K562 (cell line): ENCODE measurements at regions not wholly inside any gene's neighbourhood (a gene's known extent, or its start where the extent isn't known, plus 50 kb on each side); places are given as distances from the start of the nearest gene placed in this dataset.

Source experiments
- ATAC-seq: fragments of 200-7000 bp; cut with Tn5 transposase; 3 replicates; pipeline ENCODE4 v1.9.1; 2020; ENCODE audit warnings: moderate library complexity
- BruUV-seq: library from RNA; stranded (reverse); fragments of 400-500 nt; replicated peaks from 2 replicates; lab custom pipeline; 2021; lab: Mats Ljungman, UMichigan
- CTCF ChIA-PET: fragments of 300-600 bp; formaldehyde crosslinking; extraction: SDS; loops from one replicate; lab custom pipeline; 2021; ENCODE audit warnings: low intra/inter-chr PET ratio; lab: Yijun Ruan, JAX
- POLR2A ChIA-PET: fragments of 300-600, 350-650 bp; sonication (Branson Sonifier 250); formaldehyde crosslinking; extraction: SDS; loops from one replicate; lab custom pipeline; 2021; ENCODE audit warnings: antibody characterized with exemption, inconsistent platforms; lab: Yijun Ruan, JAX
- DNase-seq, 4 experiments: peaks; one replicate each; pipeline versions ENCODE4 v3.0.0 to v3.0.0-alpha.2; 2011 to 2018; ENCODE audit warnings: low spot score in 3 of 4, mixed read lengths in 3 of 4; ENCODE audit errors: extremely low read depth in 1 of 4
- FAIRE-seq: peaks from 2 replicates; lab custom pipeline; 2011; peaks lifted over from hg19 to GRCh38; lab: Jason Lieb, UNC
- H2AFZ ChIP-seq: 2 replicates; pipeline ENCODE4 v1.6.0; 2011; ENCODE audit warnings: low read depth, low read length, control low read depth, inconsistent platforms
- H3K27ac ChIP-seq: fragments of 200-600 bp; 3 replicates; pipeline ENCODE4 v1.8.0; 2011; ENCODE audit warnings: low read depth, mild to moderate bottlenecking, control low read depth, inconsistent platforms, low read length, moderate library complexity, mixed read lengths; ENCODE audit errors: extremely low read depth
- H3K27me3 ChIP-seq, 2 experiments: fragments of 300-600 bp in 1 of 2; 2 replicates in 1 of 2; 3 replicates in 1 of 2; pipeline versions ENCODE4 v1.6.0 to v1.8.0; 2011; ENCODE audit warnings: inconsistent platforms in 2 of 2, low read length in 2 of 2, mild to moderate bottlenecking in 1 of 2, mixed read lengths in 1 of 2, moderate library complexity in 1 of 2; ENCODE audit not compliant: control insufficient read depth in 2 of 2, insufficient read depth in 2 of 2
- H3K36me3 ChIP-seq: fragments of 300-600 bp; 3 replicates; pipeline ENCODE4 v1.8.0; 2011; ENCODE audit warnings: mild to moderate bottlenecking, low read length, inconsistent platforms; ENCODE audit not compliant: control insufficient read depth, insufficient read depth
- H3K4me1 ChIP-seq, 2 experiments: fragments of 200-600 bp in 1 of 2; replicated peaks in 1 of 2; 2 replicates in 1 of 2; 3 replicates in 1 of 2; pipeline versions ENCODE4 v1.5.1 to v1.8.0; 2011; ENCODE audit warnings: inconsistent platforms in 2 of 2, low read length in 2 of 2, mild to moderate bottlenecking in 1 of 2, mixed read lengths in 1 of 2, moderate library complexity in 1 of 2; ENCODE audit not compliant: control insufficient read depth in 2 of 2, insufficient read depth in 2 of 2
- H3K4me2 ChIP-seq: 2 replicates; pipeline ENCODE4 v1.6.1; 2011; ENCODE audit warnings: low read length, control low read depth, inconsistent platforms, mixed read lengths; ENCODE audit not compliant: insufficient read depth
- H3K4me3 ChIP-seq: fragments of 200-600 bp; sonication (generic), shearing (Covaris generic); 2 replicates; pipeline ENCODE4 v1.5.1; 2016; ENCODE audit warnings: control low read depth, inconsistent platforms
- H3K79me2 ChIP-seq: fragments of 200-600 bp; 3 replicates; pipeline ENCODE4 v1.8.0; 2011; ENCODE audit warnings: low read length, inconsistent platforms; ENCODE audit not compliant: control insufficient read depth, insufficient read depth
- H3K9ac ChIP-seq, 2 experiments: 2 replicates each; pipeline versions ENCODE4 v1.6.0 to v1.6.1; 2011; ENCODE audit warnings: low read depth in 2 of 2, low read length in 2 of 2, control low read depth in 1 of 2, inconsistent platforms in 1 of 2, mild to moderate bottlenecking in 1 of 2, mixed read lengths in 1 of 2; ENCODE audit not compliant: insufficient read depth in 1 of 2
- H3K9me1 ChIP-seq: one replicate; pipeline ENCODE4 v1.6.0; 2011; ENCODE audit warnings: inconsistent platforms, mild to moderate bottlenecking, low read length, moderate library complexity; ENCODE audit not compliant: control insufficient read depth, insufficient read depth
- H3K9me3 ChIP-seq: replicated peaks from 2 replicates; pipeline ENCODE4 v1.5.1; 2011; ENCODE audit warnings: low read depth, low read length, inconsistent platforms; ENCODE audit not compliant: control insufficient read depth, insufficient read depth
- H4K20me1 ChIP-seq: replicated peaks from 2 replicates; pipeline ENCODE4 v1.6.1; 2011; ENCODE audit warnings: low read length, inconsistent platforms, mixed read lengths; ENCODE audit not compliant: control insufficient read depth, insufficient read depth
- COPS2 ChIP-seq: fragments of 450-650 bp; conservative IDR thresholded peaks from 2 replicates; pipeline ENCODE4 v1.6.1; 2016; ENCODE audit warnings: mild to moderate bottlenecking, moderate library complexity
- HNRNPLL ChIP-seq: fragments of 200-400 bp; formaldehyde crosslinking; IDR thresholded peaks from 2 replicates; pipeline ENCODE4 v1.6.1; 2017; ENCODE audit warnings: low read length, low read depth, mild to moderate bottlenecking; ENCODE audit not compliant: poor library complexity, severe bottlenecking
- NCOR1 ChIP-seq: fragments of 450-650 bp; IDR thresholded peaks from 2 replicates; pipeline ENCODE4 v1.6.1; 2016; ENCODE audit warnings: mild to moderate bottlenecking, moderate library complexity
- POLR2AphosphoS5 ChIP-seq: IDR thresholded peaks from 2 replicates; pipeline ENCODE4 v1.6.1; 2011; ENCODE audit warnings: mild to moderate bottlenecking, low read depth, low read length, moderate library complexity; ENCODE audit not compliant: control insufficient read depth, insufficient read depth
- POLR2B ChIP-seq: fragments of 450-650 bp; IDR thresholded peaks from 2 replicates; pipeline ENCODE4 v1.6.1; 2018; ENCODE audit warnings: low read depth; ENCODE audit not compliant: partially characterized antibody
- SIRT6 ChIP-seq: IDR thresholded peaks from one replicate; pipeline ENCODE4 v1.6.1; 2012; ENCODE audit warnings: low read depth, mild to moderate bottlenecking, control low read depth, inconsistent platforms, low read length, moderate library complexity
- SIX5 ChIP-seq, 2 experiments: IDR thresholded peaks; 2 replicates each; pipeline ENCODE4 v1.6.1; 2011; ENCODE audit warnings: low read length in 2 of 2, borderline replicate concordance in 1 of 2, low read depth in 1 of 2, mild to moderate bottlenecking in 1 of 2, moderate library complexity in 1 of 2; ENCODE audit not compliant: insufficient read depth in 1 of 2
- SRF ChIP-seq, 2 experiments: fragments of 250-450, 450-650 bp in 1 of 2; sonication (Bioruptor Pico) in 1 of 2; sonication (generic) in 1 of 2; formaldehyde crosslinking; IDR thresholded peaks; 2 replicates each; pipeline versions ENCODE4 v1.5.0 to v1.5.1; 2020 to 2022; ENCODE audit warnings: mild to moderate bottlenecking in 1 of 2, missing genetic modification reagents in 1 of 2
- ZNF124 ChIP-seq: sonication (generic); formaldehyde crosslinking; IDR thresholded peaks from 2 replicates; pipeline ENCODE4 v1.8.1; 2022; ENCODE audit warnings: missing genetic modification reagents
- ZNF696 ChIP-seq: fragments of 250-450 bp; sonication (Bioruptor Pico); conservative IDR thresholded peaks from 2 replicates; pipeline ENCODE4 v1.4.0; 2020; ENCODE audit warnings: mild to moderate bottlenecking, moderate library complexity
- WGBS: fragments of 100-300 bp; shearing (Covaris generic); methylation state at CpG from one replicate; pipeline ENCODE4 v1.1.6; 2016; ENCODE audit warnings: low coverage, mixed read lengths; ENCODE audit not compliant: insufficient coverage; ENCODE audit errors: missing lambda C conversion rate; 5-methylcytosine and 5-hydroxymethylcytosine counted together
- in situ Hi-C: fragments of 300-500 bp; cut with MboI; formaldehyde crosslinking; loops from 4 replicates; pipeline ENCODE4 v1.15.0; 2018; ENCODE audit warnings: inconsistent platforms, mixed read lengths
- intact Hi-C: fragments of 100-400 bp; cut with micrococcal nuclease; formaldehyde crosslinking; loops from 2 replicates; pipeline ENCODE4 v1.14.2; 2022

GRCh38 chr2:175318542-175318941 lies 137.0 kb upstream of the ATP5MC3 start:
- in situ Hi-C loops: no loop called here
- H3K9me1 ChIP-seq: no peaks in the 10 kb centered on the region
- TF ChIP-seq ZNF696 (no peak), SIX5 (IDR thresholded peaks at IDR 0.05; ENCODE audit: borderline replicate concordance in 1 of 2, insufficient read depth in 1 of 2, low read depth in 1 of 2, low read length in 2 of 2) (no peak), SRF (CRISPR knock-in tag; IDR thresholded peaks at IDR 0.05) (no peak), NCOR1 (no peak), HNRNPLL (no peak), POLR2B (no peak), COPS2 (no peak), SIRT6 (no peak), ZNF124 (no peak), POLR2AphosphoS5 (no peak)
- TF ChIP-seq, all 486 proteins: peak for 0
- no peak for FAIRE-seq
- Histone ChIP-seq H3K4me2 (no peak overlapping the region), H2AFZ (no peak overlapping the region), H3K27ac (no peak overlapping the region), H3K79me2 (no peaks in the 10 kb centered on the region), H3K4me3 (no peak overlapping the region), H3K9ac (no peak overlapping the region), H3K4me1 (no peaks in the 10 kb centered on the region), H3K36me3 (no peaks in the 10 kb centered on the region), H3K9me3 (no peaks in the 10 kb centered on the region), H4K20me1 (no peaks in the 10 kb centered on the region), H3K27me3 (no peaks in the 10 kb centered on the region; a peak in 1 of 5 replicates)
- no peak for ATAC-seq
- DNase-seq: no peak
- WGBS: 2% methylated on average over 2 of the region's 2 CpGs
- CTCF ChIA-PET: no interaction called here
- intact Hi-C loops: no loop called here
- POLR2A ChIA-PET: no interaction called here
- BruUV-seq: no TSS peak
